GM23338 (cell line): ENCODE measurements at regions not wholly inside any gene's neighbourhood (a gene's known extent, or its start where the extent isn't known, plus 50 kb on each side); places are given as distances from the start of the nearest gene placed in this dataset.

ENCODE experiments used
- ATAC-seq: fragments of 200-7000 bp; cut with Tn5 transposase; 3 replicates; pipeline ENCODE4 v1.9.1; 2020
- DNase-seq: peaks from one replicate; pipeline ENCODE4 v3.0.0-alpha.2; 2015; ENCODE audit warnings: low spot score
- H2AFZ ChIP-seq: fragments of 200-600 bp; sonication (generic); 2 replicates; pipeline ENCODE4 v1.8.0; 2016; ENCODE audit warnings: antibody characterized with exemption, mild to moderate bottlenecking, moderate library complexity
- H3F3A ChIP-seq: fragments of 200-600 bp; sonication (generic); replicated peaks from 2 replicates; pipeline ENCODE4 v1.8.0; 2017; ENCODE audit warnings: antibody characterized with exemption, mixed run types, low read depth
- H3K27ac ChIP-seq: fragments of 200-600 bp; sonication (generic); 2 replicates; pipeline ENCODE4 v1.6.1; 2016; ENCODE audit warnings: low read depth
- H3K27me3 ChIP-seq: fragments of 200-600 bp; sonication (generic); 2 replicates; pipeline ENCODE4 v1.8.0; 2016; ENCODE audit warnings: mild to moderate bottlenecking, mixed run types, moderate library complexity; ENCODE audit not compliant: insufficient read depth
- H3K36me3 ChIP-seq: fragments of 200-600 bp; sonication (generic); 2 replicates; pipeline ENCODE4 v1.8.0; 2016; ENCODE audit warnings: mild to moderate bottlenecking; ENCODE audit not compliant: insufficient read depth
- H3K4me1 ChIP-seq: fragments of 200-600 bp; sonication (generic); 2 replicates; pipeline ENCODE4 v1.8.0; 2016; ENCODE audit warnings: mild to moderate bottlenecking, moderate library complexity; ENCODE audit not compliant: insufficient read depth
- H3K4me2 ChIP-seq: fragments of 200-600 bp; sonication (generic); 2 replicates; pipeline ENCODE4 v1.7.1; 2017; ENCODE audit warnings: mixed run types
- H3K4me3 ChIP-seq: fragments of 200-600 bp; sonication (generic); 2 replicates; pipeline ENCODE4 v1.6.1; 2016; ENCODE audit warnings: mixed run types
- H3K79me2 ChIP-seq: fragments of 200-600 bp; sonication (generic); replicated peaks from 2 replicates; pipeline ENCODE4 v1.8.0; 2017; ENCODE audit warnings: mild to moderate bottlenecking; ENCODE audit not compliant: insufficient read depth
- H3K9me2 ChIP-seq: fragments of 200-600 bp; sonication (generic); 2 replicates; pipeline ENCODE4 v1.8.0; 2017; ENCODE audit not compliant: insufficient read depth
- H4K20me1 ChIP-seq: fragments of 200-600 bp; sonication (generic); replicated peaks from 2 replicates; pipeline ENCODE4 v1.8.0; 2017; ENCODE audit warnings: mild to moderate bottlenecking; ENCODE audit not compliant: insufficient read depth
- H3K27ac Mint-ChIP-seq: 2 replicates; pipeline ENCODE4 v1.8.0; 2020; ENCODE audit warnings: inconsistent platforms, mild to moderate bottlenecking, moderate library complexity, mixed read lengths
- H3K27me3 Mint-ChIP-seq: 3 replicates; pipeline ENCODE4 v1.8.0; 2022; ENCODE audit warnings: low read depth, mild to moderate bottlenecking, moderate library complexity, mixed read lengths, inconsistent platforms; ENCODE audit not compliant: insufficient read depth, poor library complexity
- H3K36me3 Mint-ChIP-seq: 3 replicates; pipeline ENCODE4 v1.8.0; 2021; ENCODE audit warnings: low read depth, mild to moderate bottlenecking, inconsistent platforms, moderate library complexity, mixed read lengths
- H3K4me1 Mint-ChIP-seq: 3 replicates; pipeline ENCODE4 v1.8.0; 2020; ENCODE audit warnings: mild to moderate bottlenecking, inconsistent platforms, mixed read lengths
- H3K4me3 Mint-ChIP-seq: 3 replicates; pipeline ENCODE4 v1.8.0; 2021; ENCODE audit warnings: moderate library complexity, mild to moderate bottlenecking, inconsistent platforms, mixed read lengths
- H3K9me3 Mint-ChIP-seq: 3 replicates; pipeline ENCODE4 v1.8.0; 2020; ENCODE audit warnings: moderate library complexity, mild to moderate bottlenecking, inconsistent platforms, mixed read lengths
- CREB1 ChIP-seq: fragments of 250-450 bp; sonication (Bioruptor Pico); IDR thresholded peaks from 2 replicates; pipeline ENCODE4 v1.5.0; 2020; ENCODE audit warnings: low read depth, mild to moderate bottlenecking, moderate library complexity
- CTCF ChIP-seq, 2 experiments: fragments of 200-600 bp in 1 of 2; sonication (generic) in 1 of 2; conservative IDR thresholded peaks; 2 replicates each; pipeline versions ENCODE4 v1.5.1 to v1.6.1; 2016 to 2017; ENCODE audit warnings: antibody characterized with exemption in 2 of 2, low read depth in 2 of 2, mild to moderate bottlenecking in 2 of 2, moderate library complexity in 1 of 2
- ETS1 ChIP-seq: IDR thresholded peaks from 2 replicates; pipeline ENCODE4 v1.6.1; 2016; ENCODE audit warnings: antibody characterized with exemption
- EZH2 ChIP-seq: fragments of 200-600 bp; sonication (generic); IDR thresholded peaks from one replicate; pipeline ENCODE4 v1.8.0; 2017; ENCODE audit warnings: antibody characterized with exemption, mild to moderate bottlenecking, low read depth; ENCODE audit not compliant: unreplicated experiment
- EZH2phosphoT487 ChIP-seq: fragments of 200-600 bp; sonication (generic); IDR thresholded peaks from one replicate; pipeline ENCODE4 v1.8.1; 2018; ENCODE audit warnings: antibody characterized with exemption; ENCODE audit not compliant: unreplicated experiment
- JUNB ChIP-seq: IDR thresholded peaks from one replicate; pipeline ENCODE4 v1.6.1; 2016; ENCODE audit warnings: antibody characterized with exemption; ENCODE audit not compliant: unreplicated experiment
- NANOG ChIP-seq: IDR thresholded peaks from 2 replicates; pipeline ENCODE4 v1.6.1; 2016; ENCODE audit warnings: antibody characterized with exemption, borderline replicate concordance
- POLR2AphosphoS5 ChIP-seq: IDR thresholded peaks from 2 replicates; pipeline ENCODE4 v1.6.1; 2016; ENCODE audit warnings: antibody characterized with exemption, low read depth
- STAT1 ChIP-seq: IDR thresholded peaks from one replicate; pipeline ENCODE4 v1.6.1; 2016; ENCODE audit warnings: antibody characterized with exemption; ENCODE audit not compliant: unreplicated experiment
- ZNF114 ChIP-seq: fragments of 250-450 bp; sonication (Bioruptor Pico); IDR thresholded peaks from 2 replicates; pipeline ENCODE4 v1.5.0; 2020; ENCODE audit warnings: mild to moderate bottlenecking, moderate library complexity
- ZNF331 ChIP-seq: fragments of 250-450 bp; sonication (Bioruptor Pico); IDR thresholded peaks from 2 replicates; pipeline ENCODE4 v1.5.0; 2020; ENCODE audit warnings: low read depth, mild to moderate bottlenecking, moderate library complexity
- ZNF462 ChIP-seq: fragments of 250-450 bp; sonication (Bioruptor Pico); IDR thresholded peaks from 2 replicates; pipeline ENCODE4 v1.5.0; 2020; ENCODE audit warnings: mild to moderate bottlenecking, moderate library complexity
- TF ChIP-seq, protein P1 (sequence below): IDR thresholded peaks from one replicate; pipeline ENCODE4 v1.6.1; 2018; ENCODE audit warnings: antibody characterized with exemption; ENCODE audit not compliant: unreplicated experiment

DNA sequence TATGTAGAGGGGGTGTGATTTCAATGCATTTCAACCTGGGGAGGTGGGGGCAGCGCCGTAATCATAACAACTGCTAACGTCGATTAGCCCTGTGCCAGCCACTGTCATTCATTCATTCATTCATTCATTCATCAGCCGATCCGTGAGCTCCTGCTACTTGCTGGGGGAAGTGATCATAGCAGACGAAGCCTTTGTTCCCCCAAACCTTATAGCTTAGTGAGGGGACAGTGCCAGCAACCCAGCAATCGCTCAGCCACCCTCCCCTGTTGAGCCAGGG lies 106.5 kb upstream of the GSE1 start:
- Mint-ChIP-seq H3K36me3 (no peaks in the 10 kb centered on the region), H3K27ac (no peak overlapping the region), H3K4me3 (no peak overlapping the region), H3K9me3 (no peaks in the 10 kb centered on the region), H3K27me3 (peaks cover 18% of the 10 kb centered on the region), H3K4me1 (peaks cover 35% of the 10 kb centered on the region)
- ATAC-seq (no peak), DNase-seq (no peak)
- no peaks in the 10 kb centered on the region for H3K79me2 ChIP-seq
- H3K9me2 ChIP-seq = no peaks in the 10 kb centered on the region
- H2AFZ ChIP-seq = no peak overlapping the region
- TF ChIP-seq JUNB (no peak), STAT1 (no peak), ZNF114 (CRISPR knock-in tag) (no peak), CTCF (conservative IDR thresholded peaks at IDR 0.05; ENCODE audit: low read depth in 2 of 2) (no peak), ETS1 (no peak), EZH2phosphoT487 (no peak), CREB1 (CRISPR knock-in tag) (no peak), ZNF462 (CRISPR knock-in tag) (no peak), EZH2 (no peak), NANOG (no peak), ZNF331 (CRISPR knock-in tag) (no peak), POLR2AphosphoS5 (no peak)
- TF ChIP-seq, protein P1, sequence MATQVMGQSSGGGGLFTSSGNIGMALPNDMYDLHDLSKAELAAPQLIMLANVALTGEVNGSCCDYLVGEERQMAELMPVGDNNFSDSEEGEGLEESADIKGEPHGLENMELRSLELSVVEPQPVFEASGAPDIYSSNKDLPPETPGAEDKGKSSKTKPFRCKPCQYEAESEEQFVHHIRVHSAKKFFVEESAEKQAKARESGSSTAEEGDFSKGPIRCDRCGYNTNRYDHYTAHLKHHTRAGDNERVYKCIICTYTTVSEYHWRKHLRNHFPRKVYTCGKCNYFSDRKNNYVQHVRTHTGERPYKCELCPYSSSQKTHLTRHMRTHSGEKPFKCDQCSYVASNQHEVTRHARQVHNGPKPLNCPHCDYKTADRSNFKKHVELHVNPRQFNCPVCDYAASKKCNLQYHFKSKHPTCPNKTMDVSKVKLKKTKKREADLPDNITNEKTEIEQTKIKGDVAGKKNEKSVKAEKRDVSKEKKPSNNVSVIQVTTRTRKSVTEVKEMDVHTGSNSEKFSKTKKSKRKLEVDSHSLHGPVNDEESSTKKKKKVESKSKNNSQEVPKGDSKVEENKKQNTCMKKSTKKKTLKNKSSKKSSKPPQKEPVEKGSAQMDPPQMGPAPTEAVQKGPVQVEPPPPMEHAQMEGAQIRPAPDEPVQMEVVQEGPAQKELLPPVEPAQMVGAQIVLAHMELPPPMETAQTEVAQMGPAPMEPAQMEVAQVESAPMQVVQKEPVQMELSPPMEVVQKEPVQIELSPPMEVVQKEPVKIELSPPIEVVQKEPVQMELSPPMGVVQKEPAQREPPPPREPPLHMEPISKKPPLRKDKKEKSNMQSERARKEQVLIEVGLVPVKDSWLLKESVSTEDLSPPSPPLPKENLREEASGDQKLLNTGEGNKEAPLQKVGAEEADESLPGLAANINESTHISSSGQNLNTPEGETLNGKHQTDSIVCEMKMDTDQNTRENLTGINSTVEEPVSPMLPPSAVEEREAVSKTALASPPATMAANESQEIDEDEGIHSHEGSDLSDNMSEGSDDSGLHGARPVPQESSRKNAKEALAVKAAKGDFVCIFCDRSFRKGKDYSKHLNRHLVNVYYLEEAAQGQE = no peak
- H3K27ac ChIP-seq = no peak overlapping the region
- no peak overlapping the region for H3K4me2 ChIP-seq
- H3K36me3 ChIP-seq = no peaks in the 10 kb centered on the region
- H3K27me3 ChIP-seq = no peaks in the 10 kb centered on the region
- peaks cover 8% of the 10 kb centered on the region; the same call in 1 of the 2 replicates for H3K4me1 ChIP-seq
- H3K4me3 ChIP-seq = no peak overlapping the region
- H3F3A ChIP-seq = no peaks in the 10 kb centered on the region
- H4K20me1 ChIP-seq = 0 out of 2 replicates have a peak, but pooled peaks cover 4% of the 10 kb centered on the region
